ENCODE measurements at regions not wholly inside any gene's neighbourhood (a gene's known extent, or its start where the extent isn't known, plus 50 kb on each side); places are given as distances from the start of the nearest gene placed in this dataset.

- no peak for DNase-seq
Observed at GRCh38 chr21:15557925-15558324, 171.9 kb upstream of the USP25 start.

GRCh38 chr21:15558884-15559283 lies 170.9 kb upstream of the USP25 start:
- no peak for DNase-seq

GRCh38 chr21:15559660-15560059 lies 170.1 kb upstream of the USP25 start:
- no peak for DNase-seq

DNA sequence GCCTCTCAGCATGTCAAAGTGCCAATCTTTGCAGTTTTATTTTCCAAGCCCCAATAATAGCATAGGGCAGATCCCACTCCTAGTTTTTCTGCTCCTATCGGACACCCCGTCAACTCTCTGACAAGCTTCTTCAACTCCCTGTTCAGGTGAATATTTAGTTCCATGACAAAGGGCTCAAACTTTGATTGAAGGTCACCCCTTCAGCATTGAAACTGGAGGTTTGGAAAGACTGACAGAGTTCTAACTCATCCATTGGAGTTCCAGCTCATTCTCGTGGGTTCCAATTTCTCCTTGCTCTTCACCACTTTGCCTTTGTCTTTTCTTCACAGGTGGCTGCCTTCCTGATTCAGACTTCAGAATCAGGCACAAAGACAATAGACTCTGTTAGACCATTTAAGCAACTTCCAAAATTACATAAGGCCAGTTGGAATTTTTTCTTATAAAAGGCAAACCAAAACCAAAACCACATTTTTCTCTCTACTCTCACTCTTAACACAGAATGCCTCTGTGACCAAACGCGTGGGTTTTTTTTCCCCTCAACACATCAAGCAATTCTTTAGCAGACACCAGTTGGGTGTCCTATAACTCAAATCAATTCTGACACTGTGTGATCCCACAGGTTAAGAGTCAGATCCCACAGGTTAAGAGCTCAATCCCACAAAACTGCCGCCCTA lies 169.3 kb upstream of the USP25 start:
- DNase-seq, result no peak

DNA sequence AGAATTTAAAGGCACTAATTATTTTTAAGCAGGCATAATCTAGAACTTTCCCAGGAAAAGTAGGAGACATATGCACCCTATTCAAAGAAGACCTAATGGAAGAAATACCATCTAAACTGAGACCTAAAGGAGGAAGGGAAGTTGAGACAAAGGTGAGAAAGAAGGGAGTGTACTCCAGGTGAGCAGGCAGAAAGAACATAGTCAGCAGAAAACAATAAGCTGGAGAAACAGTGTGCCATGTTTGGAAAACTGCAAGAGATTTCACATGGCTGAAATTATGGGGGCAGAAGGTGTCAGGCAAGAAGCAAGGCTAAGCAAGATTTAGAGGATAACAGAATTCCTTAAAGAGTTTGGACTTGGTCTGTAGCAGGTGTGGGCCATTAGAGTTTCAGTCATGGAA lies 167.0 kb upstream of the USP25 start:
- DNase-seq, result no peak

- DNase-seq, result no peak
Observed at GRCh38 chr21:15564907-15565306, 164.9 kb upstream of the USP25 start.

DNA sequence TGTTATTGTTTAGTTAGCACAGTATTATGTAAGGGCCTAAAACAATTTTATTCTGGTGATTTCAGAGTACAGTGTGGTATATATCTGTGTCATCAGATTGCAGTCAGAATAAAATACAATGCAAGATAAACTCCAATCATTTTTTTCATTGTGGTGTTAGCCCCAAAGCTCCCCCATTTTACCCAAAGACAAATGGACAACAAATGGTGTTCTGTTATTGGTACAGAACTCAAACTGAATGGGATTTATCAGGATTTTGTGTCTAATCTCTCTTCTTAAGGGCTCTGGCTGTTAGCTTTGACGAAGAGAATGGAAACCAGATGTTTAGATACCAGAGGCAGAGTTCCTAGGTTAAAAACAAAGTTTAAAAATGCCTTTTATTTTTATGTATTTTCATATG lies 163.1 kb upstream of the USP25 start:
- no peak for DNase-seq

DNA sequence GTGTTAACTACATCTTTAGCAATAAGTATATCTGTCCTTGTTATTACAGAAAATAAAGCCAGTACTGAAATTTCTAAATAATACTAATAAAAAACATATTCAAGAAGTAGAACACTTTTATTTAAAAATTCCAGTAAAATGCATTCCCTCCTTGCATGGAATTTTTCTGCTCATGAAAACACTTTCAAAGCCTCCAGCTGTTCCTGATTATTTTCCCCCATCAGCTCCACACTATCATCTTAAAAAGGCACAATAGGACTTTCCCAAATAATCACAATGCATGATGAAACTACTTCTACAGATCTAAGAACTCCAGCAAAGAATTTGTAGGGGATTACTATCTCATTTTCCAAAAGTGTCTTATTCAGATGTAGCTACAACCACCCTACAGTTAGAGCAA lies 162.6 kb upstream of the USP25 start:
- DNase-seq, result no peak

DNA sequence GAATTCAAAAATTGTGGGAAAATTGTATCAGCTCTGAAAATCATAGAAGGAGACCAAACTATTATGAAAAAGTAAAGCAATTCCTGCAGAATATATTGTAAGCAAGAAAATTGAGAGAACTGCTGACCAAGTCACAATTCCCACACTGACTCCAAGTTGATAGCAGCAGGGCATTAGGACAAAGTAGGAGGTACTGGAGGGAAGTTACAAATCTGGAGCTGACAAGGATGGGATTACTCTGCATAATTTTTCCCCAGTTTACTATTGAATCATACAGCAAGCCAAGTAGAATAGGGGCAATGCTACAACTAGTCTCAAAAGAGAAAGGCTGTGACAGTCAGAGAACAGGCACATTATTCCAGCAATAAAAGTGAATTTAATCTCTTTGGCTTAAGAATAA lies 161.3 kb upstream of the USP25 start:
- DNase-seq, result no peak

DNA sequence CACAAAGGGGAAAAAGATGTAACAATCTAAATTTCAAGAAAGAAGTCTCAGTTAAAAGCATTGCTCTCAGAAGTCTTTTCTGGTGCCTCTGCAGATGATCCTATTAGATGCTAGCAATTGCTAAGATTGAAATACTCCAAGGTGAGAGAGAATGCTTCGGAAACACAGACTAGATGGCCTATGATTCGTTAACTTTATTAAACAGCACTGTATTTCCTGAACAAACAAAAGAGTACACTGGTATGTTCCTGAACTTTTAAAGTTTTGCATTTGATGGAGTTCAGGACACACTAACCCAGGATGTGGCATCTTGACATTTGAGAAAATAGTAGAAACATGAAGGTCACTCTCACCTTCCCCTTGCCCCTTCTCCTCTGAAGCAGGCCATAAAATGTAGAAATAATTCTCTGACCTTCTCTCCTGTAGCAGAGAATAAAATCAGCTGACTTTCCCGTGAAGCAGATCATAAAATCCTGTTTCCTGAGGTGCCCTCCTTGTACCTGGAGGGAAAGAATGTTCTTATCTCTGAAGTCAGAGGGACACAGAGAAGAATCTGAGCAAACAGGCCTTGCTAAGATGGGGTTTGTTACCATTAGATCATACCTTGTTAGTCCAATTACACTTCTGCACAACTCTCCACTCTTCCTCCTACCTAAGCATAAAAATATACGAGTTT lies 142.9 kb upstream of the USP25 start:
- no peak for DNase-seq

DNA sequence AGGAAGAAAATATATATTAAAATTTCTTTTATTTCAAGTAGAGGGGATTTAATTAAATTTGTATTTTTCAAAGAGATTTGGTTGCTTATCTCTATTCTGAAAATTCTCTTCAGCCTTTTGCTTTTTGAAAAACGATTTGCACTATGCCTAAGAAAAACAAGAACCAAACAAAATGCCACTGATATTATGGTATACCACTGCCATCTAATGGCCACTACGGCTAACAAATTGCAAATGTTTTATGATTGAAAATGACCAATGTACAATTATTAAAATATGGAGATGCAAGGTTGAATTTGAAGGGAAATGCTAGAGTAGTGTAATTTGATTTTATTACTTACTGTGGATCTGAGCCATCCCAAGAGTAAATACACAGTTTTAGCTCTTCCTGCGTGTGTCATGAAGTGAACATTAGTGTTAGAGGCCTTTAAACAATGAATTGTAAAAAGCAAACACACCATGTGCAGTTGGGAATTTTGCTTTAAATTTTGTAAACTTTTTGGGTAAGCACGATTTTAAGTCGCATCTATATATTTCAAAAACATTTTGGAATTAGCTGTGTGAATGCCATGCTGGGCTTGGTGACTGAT lies 137.4 kb upstream of the USP25 start:
- peak; percentile 68 for DNase-seq

- no peak for DNase-seq
Observed at GRCh38 chr21:15592957-15593356, 136.8 kb upstream of the USP25 start.

- no peak for DNase-seq
Observed at GRCh38 chr21:15601390-15601789, 128.4 kb upstream of the USP25 start.

DNA sequence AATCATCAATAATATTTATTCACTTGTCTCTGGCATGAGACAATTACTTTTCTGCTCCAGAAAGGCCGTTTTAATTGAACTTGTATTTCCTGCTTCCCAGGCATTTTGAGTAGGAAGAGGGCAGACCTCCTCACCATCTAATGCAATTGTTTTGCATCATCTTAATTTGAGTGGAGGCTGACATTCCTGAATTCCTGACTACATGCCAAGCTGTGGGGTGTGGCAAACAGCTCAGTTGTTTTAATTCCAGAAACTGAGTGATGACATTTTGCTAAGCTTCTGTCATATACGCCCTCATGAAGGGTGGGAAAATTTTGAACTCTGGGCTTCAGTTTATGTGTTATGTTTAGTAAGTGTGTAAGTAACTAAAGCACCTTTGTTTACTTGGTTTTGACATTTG lies 125.4 kb upstream of the USP25 start:
- no peak for DNase-seq

DNA sequence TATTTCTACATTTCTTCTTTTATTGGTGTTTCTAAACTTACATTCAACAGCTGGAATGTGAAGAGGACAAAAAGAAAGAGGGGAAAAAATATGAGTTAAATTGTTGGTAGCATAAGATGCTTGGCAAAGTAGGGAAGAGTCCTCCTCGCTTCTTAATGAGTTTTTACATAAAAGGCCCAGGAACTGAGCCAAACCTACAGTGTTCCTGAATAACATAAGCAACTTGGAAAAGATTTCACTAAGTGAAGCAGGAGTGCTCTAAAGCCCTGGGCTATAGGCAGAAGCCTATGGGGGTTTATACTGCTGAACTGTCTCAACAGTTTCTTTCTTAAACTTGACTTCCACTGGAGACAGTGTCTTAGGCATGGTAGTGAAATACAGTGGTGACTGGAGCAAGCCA lies 115.0 kb upstream of the USP25 start:
- no peak for DNase-seq

GRCh38 chr21:15616864-15617574 lies 112.8 kb upstream of the USP25 start:
- no peak for DNase-seq

DNA sequence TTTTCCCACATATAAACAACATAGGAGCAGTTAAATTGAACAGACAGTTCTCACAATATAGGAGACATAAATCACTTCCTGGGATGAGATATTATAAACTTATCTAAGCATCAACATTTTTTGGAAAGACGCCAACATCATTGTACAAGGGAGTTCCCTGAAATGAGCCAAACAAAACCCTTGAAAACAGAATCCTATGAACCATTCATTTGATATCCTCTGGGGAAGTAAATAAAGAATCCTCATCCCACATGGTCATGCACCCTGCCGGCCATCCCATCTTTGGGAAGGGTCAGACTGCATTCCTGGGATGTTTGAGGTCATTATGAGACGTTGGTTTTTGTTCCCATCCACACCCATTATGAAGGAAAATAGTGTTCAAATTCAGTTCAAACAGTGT lies 111.8 kb upstream of the USP25 start:
- peak; percentile 33 for DNase-seq

DNA sequence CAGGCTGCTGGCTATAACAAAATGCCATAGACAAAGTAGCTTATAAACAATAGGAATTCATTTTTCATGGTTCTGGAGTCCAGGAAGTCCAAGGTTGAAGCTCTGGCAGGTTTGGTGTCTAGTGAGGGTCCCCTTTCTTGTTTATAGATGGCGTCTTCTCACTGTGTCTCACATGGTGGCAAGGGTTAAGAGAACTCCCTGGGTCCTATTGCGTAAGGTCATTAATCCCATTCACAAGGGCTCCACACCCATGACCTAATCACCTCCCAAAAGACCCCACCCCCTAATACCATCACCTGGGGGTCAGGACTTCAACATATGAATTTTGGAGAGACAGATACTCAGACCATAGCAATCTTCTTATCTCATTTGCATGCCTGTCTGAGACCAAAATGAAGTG lies 108.9 kb upstream of the USP25 start:
- no peak for DNase-seq

DNA sequence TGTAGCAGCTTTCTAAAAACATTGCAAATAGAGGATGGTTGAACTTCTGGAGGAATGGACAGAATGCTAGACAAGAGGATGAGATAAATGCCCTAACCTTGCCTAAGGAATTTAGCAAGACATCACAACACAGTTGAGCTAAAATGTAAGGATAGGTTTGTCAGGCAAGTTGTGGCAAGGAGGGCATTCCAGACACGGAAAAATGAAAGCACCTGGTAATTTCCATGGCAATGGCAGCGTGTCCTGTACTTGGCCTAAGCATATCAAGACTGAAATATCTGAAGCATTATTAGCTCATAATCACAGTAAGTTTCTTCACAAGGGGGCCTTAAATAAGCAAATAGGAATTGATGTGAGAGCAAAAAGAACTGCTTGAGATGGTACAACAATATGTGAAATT lies 105.1 kb upstream of the USP25 start:
- DNase-seq, result no peak

GRCh38 chr21:15625363-15625762 lies 104.4 kb upstream of the USP25 start:
- DNase-seq, result no peak

DNA sequence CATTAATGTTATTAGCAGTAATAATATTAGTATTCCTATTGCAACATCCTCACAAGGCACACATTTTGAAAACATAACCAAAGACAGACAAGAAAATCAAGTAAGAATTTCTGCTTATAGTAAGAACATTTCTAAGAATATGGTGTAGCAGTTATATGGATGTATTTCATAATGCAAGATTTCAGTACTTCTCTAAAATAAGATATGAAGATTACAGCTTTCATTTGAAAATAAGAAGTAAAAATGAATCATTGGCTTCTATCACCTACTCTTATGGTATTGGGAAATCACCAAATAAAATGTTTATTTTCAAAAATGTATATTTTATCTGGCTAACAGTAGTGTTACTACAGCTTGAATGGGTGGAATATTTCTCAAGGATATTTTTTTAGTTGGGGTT lies 103.8 kb upstream of the USP25 start:
- peak; percentile 43 for DNase-seq

DNA sequence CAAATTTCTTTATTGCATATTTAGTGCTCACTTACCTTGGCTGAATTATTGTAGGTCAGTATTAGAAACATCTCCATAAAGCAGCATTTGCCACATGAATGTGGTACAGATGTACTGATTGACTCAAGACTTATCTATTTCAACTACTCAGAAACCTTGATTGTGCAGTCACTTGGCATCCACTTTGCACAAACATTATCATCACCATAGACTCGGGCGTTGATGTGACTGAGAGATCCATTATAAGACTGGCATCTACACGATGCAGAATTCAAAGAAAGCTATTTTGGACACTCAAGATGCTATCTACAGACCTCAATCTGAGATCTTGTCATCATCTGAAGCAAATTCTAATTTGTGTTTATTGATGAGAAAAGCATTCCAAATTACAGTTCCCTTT lies 102.8 kb upstream of the USP25 start:
- DNase-seq, result peak; percentile 33

- no peak for DNase-seq
Observed at GRCh38 chr21:15627823-15628222, 102.0 kb upstream of the USP25 start.

GRCh38 chr21:15631342-15631741 lies 98.4 kb upstream of the USP25 start:
- no peak for DNase-seq
